ENCODE measurements at regions not wholly inside any gene's neighbourhood (a gene's known extent, or its start where the extent isn't known, plus 50 kb on each side); places are given as distances from the start of the nearest gene placed in this dataset.

- Histone ChIP-seq H3K4me3 (ENCODE audit: low read length) (peak overlapping the region; percentile 53), H3K4me1 (ENCODE audit: control insufficient read depth in 2 of 2, insufficient read depth in 2 of 2, low read length in 2 of 2) (peaks cover 0 to 16% of the 10 kb centered on the region in 2 donors), H3K27me3 (ENCODE audit: control insufficient read depth in 2 of 2, insufficient read depth in 2 of 2, low read length in 2 of 2) (no peaks in the 10 kb centered on the region), H3K27ac (ENCODE audit: low read depth, low read length) (peak overlapping the region; percentile 60), H3K36me3 (ENCODE audit: control insufficient read depth in 2 of 3, insufficient read depth in 3 of 3, low read length in 3 of 3) (no peaks in the 10 kb centered on the region), H3K9me3 (ENCODE audit: control insufficient read depth in 2 of 3, low read length in 3 of 3) (no peaks in the 10 kb centered on the region)
- POLR2A ChIA-PET = interaction anchor here (0.6 kb wide), 1 partner anchor 34 kb away, joined by 3 read pairs; no protein-coding TSS in a partner anchor
- intact Hi-C loops (cut with micrococcal nuclease) = loop anchor here (2.0 kb wide), 1 partner anchor 20 kb away; no protein-coding TSS in a partner anchor
- CTCF ChIA-PET = no interaction called here
- no peak for DNase-seq
- Mint-ChIP-seq H3K27me3 (no peaks in the 10 kb centered on the region), H3K27ac (peak overlapping the region; percentile 56 to 90 (median 86)), H3K4me3 (peak overlapping the region; percentile 63 to 90 (median 86)), H3K36me3 (no peaks in the 10 kb centered on the region), H3K4me1 (peaks cover 3 to 64% (median 43%) of the 10 kb centered on the region in 7 donors), H3K9me3 (peaks cover 0 to 5% (median 0%) of the 10 kb centered on the region in 11 donors)
- ATAC-seq = no peak
Measured at GRCh38 chr10:105838392-105838791, 1197.3 kb downstream of the SORCS3 start.

- no peaks in the 10 kb centered on the region for H3K9me3 ChIP-seq (ENCODE audit: control insufficient read depth in 2 of 3, low read length in 3 of 3)
- intact Hi-C loops (cut with micrococcal nuclease) = loop anchor here (2.0 kb wide), 1 partner anchor 21 kb away; no protein-coding TSS in a partner anchor
- no peaks in the 10 kb centered on the region for H3K27me3 Mint-ChIP-seq
- ChIA-PET CTCF (no interaction called here), POLR2A (interaction anchor here (0.6 kb wide), 1 partner anchor 34 kb away, joined by 3 read pairs; no protein-coding TSS in a partner anchor)
- no peaks in the 10 kb centered on the region for H3K27me3 ChIP-seq (ENCODE audit: control insufficient read depth in 2 of 2, insufficient read depth in 2 of 2, low read length in 2 of 2)
- no peaks in the 10 kb centered on the region for H3K36me3 ChIP-seq (ENCODE audit: control insufficient read depth in 2 of 3, insufficient read depth in 3 of 3, low read length in 3 of 3)
- H3K4me3 Mint-ChIP-seq = peak overlapping the region; percentile 63 to 90 (median 86)
- no peaks in the 10 kb centered on the region for H3K36me3 Mint-ChIP-seq
- peaks cover 0 to 15% of the 10 kb centered on the region in 2 donors for H3K4me1 ChIP-seq (ENCODE audit: control insufficient read depth in 2 of 2, insufficient read depth in 2 of 2, low read length in 2 of 2)
- ATAC-seq (peak; percentile 91), DNase-seq (peak in 7 of 9 donors; percentile 2 to 64 (median 53))
- peak overlapping the region; percentile 53 for H3K4me3 ChIP-seq (ENCODE audit: low read length)
- peaks cover 3 to 61% (median 40%) of the 10 kb centered on the region in 7 donors for H3K4me1 Mint-ChIP-seq
- H3K27ac ChIP-seq (ENCODE audit: low read depth, low read length) = peak overlapping the region; percentile 60
- H3K9me3 Mint-ChIP-seq = peaks cover 0 to 5% (median 0%) of the 10 kb centered on the region in 11 donors
- H3K27ac Mint-ChIP-seq = peak overlapping the region; percentile 56 to 90 (median 86)
Measured at GRCh38 chr10:105837951-105838350, 1196.9 kb downstream of the SORCS3 start.

DNA sequence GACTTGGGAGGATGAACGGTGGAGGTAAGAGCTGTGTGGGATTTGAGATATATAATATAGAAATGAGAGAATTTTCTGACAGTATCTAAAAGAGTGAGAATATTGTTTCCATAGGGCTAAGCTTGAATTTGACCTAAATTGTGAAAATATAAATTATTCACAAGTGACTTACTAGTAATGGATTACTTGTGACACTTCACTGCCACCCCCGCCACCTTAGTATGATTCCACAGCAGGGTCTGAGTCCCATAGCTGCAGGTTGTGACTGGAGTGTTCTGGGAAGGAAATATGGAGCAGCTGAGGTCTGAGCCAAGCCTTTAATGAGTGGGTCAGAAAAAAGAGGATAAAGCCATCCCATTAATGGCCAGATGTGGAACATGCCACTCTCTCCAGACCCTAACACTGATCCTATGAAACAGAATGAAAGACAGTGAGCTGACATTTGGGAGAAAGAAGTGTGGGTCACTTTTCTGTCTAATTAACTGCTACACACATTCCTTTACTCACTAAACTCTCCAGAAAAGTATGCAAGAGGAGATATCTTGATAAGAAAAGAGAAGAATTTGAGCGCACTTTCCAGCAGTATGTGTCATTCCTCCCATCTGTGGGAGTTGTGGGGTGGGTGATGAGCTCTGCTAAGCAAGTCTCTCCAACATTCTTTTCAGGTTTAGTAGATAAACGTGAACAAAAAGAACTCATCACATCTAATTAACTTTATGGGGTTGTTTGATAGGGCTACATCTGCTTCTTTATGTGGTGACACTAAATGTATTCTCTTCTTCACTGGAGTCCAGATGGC is 1193.4 kb downstream of the SORCS3 start:
- H3K4me1 ChIP-seq (ENCODE audit: control insufficient read depth in 2 of 2, insufficient read depth in 2 of 2, low read length in 2 of 2) = peaks cover 0 to 15% of the 10 kb centered on the region in 2 donors
- CTCF ChIA-PET = no interaction called here
- H3K36me3 ChIP-seq (ENCODE audit: control insufficient read depth in 2 of 3, insufficient read depth in 3 of 3, low read length in 3 of 3) = no peaks in the 10 kb centered on the region
- no peak for ATAC-seq
- Mint-ChIP-seq H3K27ac (peak overlapping the region in 1 of 9 donors; percentile 16), H3K4me1 (peaks cover 1 to 28% (median 21%) of the 10 kb centered on the region in 7 donors), H3K36me3 (no peaks in the 10 kb centered on the region), H3K27me3 (no peaks in the 10 kb centered on the region), H3K9me3 (peaks cover 0 to 8% (median 0%) of the 10 kb centered on the region in 11 donors), H3K4me3 (no peak overlapping the region)
- intact Hi-C loops (cut with micrococcal nuclease) = no loop called here
- H3K27me3 ChIP-seq (ENCODE audit: control insufficient read depth in 2 of 2, insufficient read depth in 2 of 2, low read length in 2 of 2) = no peaks in the 10 kb centered on the region
- H3K9me3 ChIP-seq (ENCODE audit: control insufficient read depth in 2 of 3, low read length in 3 of 3) = no peaks in the 10 kb centered on the region
- H3K4me3 ChIP-seq (ENCODE audit: low read length) = no peak overlapping the region
- POLR2A ChIA-PET = no interaction called here
- no peak overlapping the region for H3K27ac ChIP-seq (ENCODE audit: low read depth, low read length)
- no peak for DNase-seq

DNA sequence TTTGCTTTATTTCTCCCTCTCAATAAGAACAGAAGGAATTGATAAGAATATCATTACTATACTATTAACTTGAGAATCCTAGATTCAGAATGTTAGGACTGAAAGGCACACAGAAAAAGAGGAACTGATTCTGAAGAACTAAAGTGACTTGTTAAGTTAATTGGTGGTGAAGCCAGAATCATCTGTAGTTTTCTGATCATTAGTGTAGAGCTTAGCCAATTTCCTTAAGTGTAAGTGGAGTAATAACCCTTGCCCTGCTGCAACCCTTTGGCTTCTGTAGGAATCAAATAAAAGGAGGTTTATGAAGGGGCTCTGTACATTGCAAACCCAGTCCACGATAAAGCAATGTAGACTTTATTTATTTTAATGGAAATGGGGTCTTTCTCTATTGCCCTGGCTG is 1186.0 kb downstream of the SORCS3 start:
- Mint-ChIP-seq H3K4me3 (no peak overlapping the region), H3K36me3 (peaks cover 0 to 3% (median 0%) of the 10 kb centered on the region in 5 donors), H3K27me3 (no peaks in the 10 kb centered on the region), H3K9me3 (peaks cover 0 to 13% (median 2%) of the 10 kb centered on the region in 11 donors), H3K27ac (no peak overlapping the region), H3K4me1 (no peaks in the 10 kb centered on the region)
- DNase-seq (no peak), ATAC-seq (no peak)
- Histone ChIP-seq H3K4me1 (ENCODE audit: control insufficient read depth in 2 of 2, insufficient read depth in 2 of 2, low read length in 2 of 2) (no peaks in the 10 kb centered on the region), H3K36me3 (ENCODE audit: control insufficient read depth in 2 of 3, insufficient read depth in 3 of 3, low read length in 3 of 3) (no peaks in the 10 kb centered on the region), H3K27ac (ENCODE audit: low read depth, low read length) (no peak overlapping the region), H3K27me3 (ENCODE audit: control insufficient read depth in 2 of 2, insufficient read depth in 2 of 2, low read length in 2 of 2) (no peaks in the 10 kb centered on the region), H3K9me3 (ENCODE audit: control insufficient read depth in 2 of 3, low read length in 3 of 3) (no peaks in the 10 kb centered on the region), H3K4me3 (ENCODE audit: low read length) (no peak overlapping the region)
- intact Hi-C loops (cut with micrococcal nuclease) = no loop called here
- ChIA-PET CTCF (no interaction called here), POLR2A (no interaction called here)

DNA sequence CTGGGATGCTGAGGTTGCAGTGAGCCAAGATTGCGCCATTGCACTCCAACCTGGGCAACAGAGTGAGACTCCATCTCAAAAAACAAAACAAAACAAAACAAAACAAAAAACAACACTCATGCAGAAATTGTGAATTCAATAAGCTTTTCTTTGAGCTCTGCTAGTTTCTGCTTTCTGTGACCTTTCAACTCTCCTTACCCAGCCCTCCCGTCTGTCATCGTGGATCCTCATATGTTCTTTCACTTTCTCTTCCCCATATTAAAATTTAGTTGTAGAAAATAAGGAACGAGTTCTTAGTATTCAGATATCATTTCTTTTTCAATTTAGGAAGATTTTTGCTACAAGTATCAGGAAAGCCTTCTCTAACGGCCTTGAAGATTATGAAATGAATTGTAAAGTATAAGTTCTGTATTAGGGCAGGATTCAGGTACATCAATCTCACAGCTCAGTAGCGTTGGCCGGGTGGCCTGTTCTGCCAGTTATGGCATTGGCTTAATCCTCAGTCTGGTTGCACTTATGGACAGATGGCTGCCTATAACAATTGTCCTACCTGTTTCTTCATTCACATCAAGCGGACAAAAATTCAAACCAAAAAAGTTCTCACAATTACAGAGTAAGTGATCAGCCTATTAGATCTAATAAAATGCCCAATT is 1167.0 kb downstream of the SORCS3 start:
- no peak overlapping the region for H3K4me3 ChIP-seq (ENCODE audit: low read length)
- H3K27me3 Mint-ChIP-seq = peaks cover 0 to 3% (median 0%) of the 10 kb centered on the region in 5 donors
- H3K9me3 ChIP-seq (ENCODE audit: control insufficient read depth in 2 of 3, low read length in 3 of 3) = no peaks in the 10 kb centered on the region
- no peaks in the 10 kb centered on the region for H3K27me3 ChIP-seq (ENCODE audit: control insufficient read depth in 2 of 2, insufficient read depth in 2 of 2, low read length in 2 of 2)
- no peak for DNase-seq
- no peaks in the 10 kb centered on the region for H3K4me1 Mint-ChIP-seq
- ATAC-seq = no peak
- H3K27ac Mint-ChIP-seq = no peak overlapping the region
- no peaks in the 10 kb centered on the region for H3K36me3 ChIP-seq (ENCODE audit: control insufficient read depth in 2 of 3, insufficient read depth in 3 of 3, low read length in 3 of 3)
- intact Hi-C loops (cut with micrococcal nuclease) = no loop called here
- CTCF ChIA-PET = no interaction called here
- H3K9me3 Mint-ChIP-seq = peaks cover 0 to 4% (median 0%) of the 10 kb centered on the region in 11 donors
- POLR2A ChIA-PET = no interaction called here
- no peak overlapping the region for H3K4me3 Mint-ChIP-seq
- no peaks in the 10 kb centered on the region for H3K4me1 ChIP-seq (ENCODE audit: control insufficient read depth in 2 of 2, insufficient read depth in 2 of 2, low read length in 2 of 2)
- no peaks in the 10 kb centered on the region for H3K36me3 Mint-ChIP-seq
- no peak overlapping the region for H3K27ac ChIP-seq (ENCODE audit: low read depth, low read length)

DNA sequence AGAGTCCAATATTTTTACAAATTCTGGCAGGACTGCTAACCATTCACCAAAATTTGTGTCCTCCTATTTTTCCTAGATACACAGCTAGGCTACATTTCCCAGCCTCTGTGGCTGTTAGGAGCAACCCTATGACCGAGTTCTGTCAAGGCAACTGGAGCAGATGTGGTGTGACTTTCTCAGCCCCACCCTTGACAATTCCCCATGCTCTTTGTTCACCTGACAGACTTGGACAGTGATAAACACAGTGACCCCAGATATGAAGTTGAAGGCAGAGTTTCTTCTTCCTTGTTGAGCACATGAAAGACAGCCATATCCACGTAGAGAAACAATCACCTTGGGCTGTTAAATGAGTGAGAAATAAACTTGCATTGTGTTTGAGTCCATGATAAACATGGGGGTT is 1162.1 kb downstream of the SORCS3 start:
- ChIA-PET POLR2A (no interaction called here), CTCF (no interaction called here)
- H3K27me3 Mint-ChIP-seq = no peaks in the 10 kb centered on the region
- intact Hi-C loops (cut with micrococcal nuclease) = no loop called here
- Histone ChIP-seq H3K36me3 (ENCODE audit: control insufficient read depth in 2 of 3, insufficient read depth in 3 of 3, low read length in 3 of 3) (no peaks in the 10 kb centered on the region), H3K4me1 (ENCODE audit: control insufficient read depth in 2 of 2, insufficient read depth in 2 of 2, low read length in 2 of 2) (no peaks in the 10 kb centered on the region), H3K27me3 (ENCODE audit: control insufficient read depth in 2 of 2, insufficient read depth in 2 of 2, low read length in 2 of 2) (no peaks in the 10 kb centered on the region), H3K9me3 (ENCODE audit: control insufficient read depth in 2 of 3, low read length in 3 of 3) (no peaks in the 10 kb centered on the region), H3K27ac (ENCODE audit: low read depth, low read length) (no peak overlapping the region), H3K4me3 (ENCODE audit: low read length) (no peak overlapping the region)
- DNase-seq (no peak), ATAC-seq (no peak)
- H3K27ac Mint-ChIP-seq = no peak overlapping the region
- H3K36me3 Mint-ChIP-seq = no peaks in the 10 kb centered on the region
- peaks cover 0 to 2% (median 0%) of the 10 kb centered on the region in 11 donors for H3K9me3 Mint-ChIP-seq
- no peaks in the 10 kb centered on the region for H3K4me1 Mint-ChIP-seq
- no peak overlapping the region for H3K4me3 Mint-ChIP-seq

All from naive thymus-derived CD4-positive, alpha-beta T cell (primary cell).